Tibial artery (tissue), 4 donors: ENCODE measurements at regions not wholly inside any gene's neighbourhood (a gene's known extent, or its start where the extent isn't known, plus 50 kb on each side); places are given as distances from the start of the nearest gene placed in this dataset.

Experiments used
- DNase-seq, 2 donors: peaks; one replicate each; pipeline ENCODE4 v3.0.0-alpha.2; 2019
- H3K27ac ChIP-seq, 2 donors: fragments of 200-600 bp; sonication (generic) in 1 of 2; 1 replicate in 1 of 2; 2 replicates in 1 of 2; pipeline ENCODE4 v1.5.1; 2018 to 2019; ENCODE audit warnings: mild to moderate bottlenecking in 1 of 2
- H3K27me3 ChIP-seq, 2 donors: fragments of 200-600 bp; sonication (generic) in 1 of 2; one replicate each; pipeline versions ENCODE4 v1.5.1 to v1.6.0; 2016 to 2019
- H3K36me3 ChIP-seq, 3 donors: fragments of 200-600 bp; sonication (generic) in 2 of 3; one replicate each; pipeline ENCODE4 v1.5.1; 2016 to 2019; ENCODE audit warnings: mild to moderate bottlenecking in 2 of 3
- H3K4me1 ChIP-seq, 4 donors: fragments of 200-600 bp; sonication (generic) in 2 of 4; 1 replicate in 3 of 4; 2 replicates in 1 of 4; pipeline ENCODE4 v1.5.1; 2016 to 2019
- H3K4me3 ChIP-seq, 2 donors: fragments of 200-600 bp; sonication (generic) in 1 of 2; 1 replicate in 1 of 2; 2 replicates in 1 of 2; pipeline ENCODE4 v1.5.1; 2018 to 2019; ENCODE audit warnings: mild to moderate bottlenecking in 2 of 2
- H3K9me3 ChIP-seq, 3 donors: fragments of 200-600 bp; sonication (generic) in 1 of 3; one replicate each; pipeline ENCODE4 v1.5.1; 2016 to 2019
- intact Hi-C: fragments of 100-400 bp; cut with DNase I; formaldehyde crosslinking; loops from one replicate; pipeline ENCODE4 v1.15.0; 2023; ENCODE audit warnings: low total_unique reads
- TF ChIP-seq, protein P1 (sequence below), 2 experiments: fragments of 200-600 bp in 1 of 2; fragments of 450-650 bp in 1 of 2; IDR thresholded peaks; one replicate each; pipeline ENCODE4 v1.5.1; 2017 to 2019; ENCODE audit warnings: antibody characterized with exemption in 2 of 2, mild to moderate bottlenecking in 1 of 2, moderate library complexity in 1 of 2

DNA sequence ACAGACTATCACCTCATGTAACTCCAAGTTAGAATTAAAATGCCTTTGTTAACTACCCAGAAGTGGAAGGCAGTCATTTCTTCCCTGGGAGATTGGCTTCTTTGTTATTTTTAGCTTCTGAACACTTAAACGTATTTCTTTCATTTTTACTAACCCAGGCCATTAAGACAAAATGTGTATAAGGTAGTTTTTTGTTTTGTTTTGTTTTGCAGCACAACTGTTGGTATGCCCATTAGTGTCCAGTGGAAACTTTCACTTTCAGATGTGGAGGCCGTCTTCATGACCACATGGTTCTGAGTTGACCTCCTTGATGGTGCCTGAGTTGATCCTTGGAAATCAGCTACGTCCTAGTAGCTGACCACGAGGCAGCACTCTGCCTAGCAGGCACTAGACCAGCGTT lies 264.6 kb upstream of the ZNF608 start:
- H3K4me1 ChIP-seq: no peaks in the 10 kb centered on the region
- no peak overlapping the region for H3K4me3 ChIP-seq
- TF ChIP-seq, protein P1, sequence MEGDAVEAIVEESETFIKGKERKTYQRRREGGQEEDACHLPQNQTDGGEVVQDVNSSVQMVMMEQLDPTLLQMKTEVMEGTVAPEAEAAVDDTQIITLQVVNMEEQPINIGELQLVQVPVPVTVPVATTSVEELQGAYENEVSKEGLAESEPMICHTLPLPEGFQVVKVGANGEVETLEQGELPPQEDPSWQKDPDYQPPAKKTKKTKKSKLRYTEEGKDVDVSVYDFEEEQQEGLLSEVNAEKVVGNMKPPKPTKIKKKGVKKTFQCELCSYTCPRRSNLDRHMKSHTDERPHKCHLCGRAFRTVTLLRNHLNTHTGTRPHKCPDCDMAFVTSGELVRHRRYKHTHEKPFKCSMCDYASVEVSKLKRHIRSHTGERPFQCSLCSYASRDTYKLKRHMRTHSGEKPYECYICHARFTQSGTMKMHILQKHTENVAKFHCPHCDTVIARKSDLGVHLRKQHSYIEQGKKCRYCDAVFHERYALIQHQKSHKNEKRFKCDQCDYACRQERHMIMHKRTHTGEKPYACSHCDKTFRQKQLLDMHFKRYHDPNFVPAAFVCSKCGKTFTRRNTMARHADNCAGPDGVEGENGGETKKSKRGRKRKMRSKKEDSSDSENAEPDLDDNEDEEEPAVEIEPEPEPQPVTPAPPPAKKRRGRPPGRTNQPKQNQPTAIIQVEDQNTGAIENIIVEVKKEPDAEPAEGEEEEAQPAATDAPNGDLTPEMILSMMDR (IDR thresholded peaks at IDR 0.05): no peak
- no peak overlapping the region for H3K27ac ChIP-seq
- H3K27me3 ChIP-seq: no peaks in the 10 kb centered on the region
- intact Hi-C loops: no loop called here
- no peak for DNase-seq
- no peaks in the 10 kb centered on the region for H3K36me3 ChIP-seq
- H3K9me3 ChIP-seq: no peaks in the 10 kb centered on the region

DNA sequence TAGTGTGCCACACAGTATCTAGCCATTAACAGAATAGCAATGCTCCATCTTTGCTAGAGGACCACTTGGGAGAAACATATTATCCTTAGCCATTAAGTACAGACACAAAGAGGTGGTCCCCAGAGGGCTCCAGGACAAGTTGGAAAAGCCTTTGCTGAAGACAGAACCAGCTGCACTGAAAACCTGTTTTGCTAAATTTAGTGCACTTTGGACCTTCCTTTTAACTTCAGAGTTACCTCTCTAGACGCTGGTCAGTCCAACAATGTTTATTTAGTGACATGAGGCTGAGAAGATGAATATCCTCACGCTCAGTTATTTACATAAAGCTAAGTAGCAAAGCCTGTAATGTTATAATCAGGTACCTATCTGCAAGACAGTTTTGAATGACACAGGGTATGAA lies 265.0 kb upstream of the ZNF608 start:
- no peaks in the 10 kb centered on the region for H3K9me3 ChIP-seq
- no peak for DNase-seq
- TF ChIP-seq, protein P1 (IDR thresholded peaks at IDR 0.05): no peak
- H3K27ac ChIP-seq: no peak overlapping the region
- no peaks in the 10 kb centered on the region for H3K36me3 ChIP-seq
- intact Hi-C loops: no loop called here
- H3K27me3 ChIP-seq: no peaks in the 10 kb centered on the region
- no peaks in the 10 kb centered on the region for H3K4me1 ChIP-seq
- no peak overlapping the region for H3K4me3 ChIP-seq

DNA sequence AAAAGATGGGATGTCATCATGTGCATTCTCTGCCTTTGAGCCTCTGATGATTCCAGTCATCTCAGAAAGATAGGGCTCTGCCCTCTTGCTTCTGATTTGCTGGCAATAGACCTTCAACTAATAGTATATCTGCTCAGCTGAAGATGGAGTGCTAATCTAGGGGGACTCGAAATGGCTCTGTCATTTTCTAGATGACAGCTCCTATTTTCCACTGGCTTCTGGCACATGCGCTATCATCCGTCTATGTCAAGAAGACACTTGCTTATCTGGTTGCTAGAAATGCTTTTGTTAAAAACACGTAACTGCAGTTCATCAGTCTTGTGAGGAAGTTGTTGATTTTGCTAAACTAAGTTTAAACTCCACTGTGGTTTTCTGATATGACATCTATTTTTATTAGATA lies 265.5 kb upstream of the ZNF608 start:
- intact Hi-C loops: no loop called here
- Histone ChIP-seq H3K36me3 (no peaks in the 10 kb centered on the region), H3K27me3 (no peaks in the 10 kb centered on the region), H3K27ac (no peak overlapping the region), H3K4me3 (no peak overlapping the region), H3K4me1 (no peaks in the 10 kb centered on the region), H3K9me3 (no peaks in the 10 kb centered on the region)
- DNase-seq: no peak
- TF ChIP-seq, protein P1 (IDR thresholded peaks at IDR 0.05): no peak

DNA sequence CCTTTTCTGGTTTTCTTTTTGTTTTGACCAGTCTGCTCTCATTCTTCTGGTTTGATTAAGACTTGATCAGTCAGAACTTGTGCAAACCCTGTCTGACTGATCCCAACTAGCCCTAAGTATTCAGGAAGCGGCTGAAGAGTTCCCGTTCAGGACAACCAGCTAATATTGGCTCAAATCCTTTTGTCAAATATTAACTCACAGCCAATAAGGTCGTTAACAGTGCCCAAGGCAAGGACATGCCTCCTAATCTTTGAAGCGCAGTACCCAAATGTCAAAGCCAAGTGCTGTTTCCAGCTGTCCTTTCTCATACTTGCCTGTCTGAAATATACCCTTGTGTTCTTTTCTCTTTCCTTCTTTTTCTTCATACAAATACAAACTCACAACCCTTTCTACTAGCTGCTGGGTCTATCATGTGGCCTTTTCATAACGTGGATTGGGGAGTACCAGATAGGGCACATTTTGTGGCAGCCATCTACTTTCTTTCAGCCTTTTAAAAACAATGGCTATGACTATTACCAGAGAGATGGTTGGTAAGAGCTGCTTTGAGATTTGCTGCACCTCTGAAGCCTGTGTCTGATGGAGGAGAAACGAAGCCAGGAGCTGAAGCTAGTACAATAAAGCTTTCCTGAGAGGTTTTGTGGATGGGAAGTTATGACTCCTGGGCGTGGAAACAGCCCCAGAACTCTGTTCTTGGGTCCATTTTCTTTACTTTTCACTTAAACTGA lies 266.4 kb upstream of the ZNF608 start:
- TF ChIP-seq, protein P1 (IDR thresholded peaks at IDR 0.05): no peak
- Histone ChIP-seq H3K27me3 (no peaks in the 10 kb centered on the region), H3K4me1 (no peaks in the 10 kb centered on the region), H3K4me3 (no peak overlapping the region), H3K36me3 (no peaks in the 10 kb centered on the region), H3K27ac (no peak overlapping the region), H3K9me3 (no peaks in the 10 kb centered on the region)
- DNase-seq: no peak
- intact Hi-C loops: no loop called here

DNA sequence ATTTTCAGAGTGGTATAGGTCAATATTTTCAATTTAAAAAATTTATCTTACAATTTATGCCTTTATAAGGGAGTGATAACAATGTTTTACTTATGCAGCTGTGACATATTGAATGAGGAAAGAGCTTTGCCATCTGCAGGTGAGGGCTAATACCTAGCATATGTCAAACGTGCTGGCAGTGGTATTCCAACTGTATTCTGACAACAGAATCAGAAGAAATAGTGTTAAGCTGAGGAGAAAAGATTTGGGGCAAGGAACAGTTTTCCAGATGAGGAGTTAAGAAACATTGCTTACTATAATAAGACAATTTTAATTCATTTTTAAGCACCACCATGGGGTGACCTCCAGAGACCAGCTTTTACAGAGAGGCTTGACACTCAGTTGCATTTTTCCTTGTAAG lies 267.8 kb upstream of the ZNF608 start:
- Histone ChIP-seq H3K36me3 (no peaks in the 10 kb centered on the region), H3K9me3 (no peaks in the 10 kb centered on the region), H3K4me1 (no peaks in the 10 kb centered on the region), H3K4me3 (no peak overlapping the region), H3K27ac (no peak overlapping the region), H3K27me3 (no peaks in the 10 kb centered on the region)
- no peak for DNase-seq
- intact Hi-C loops: no loop called here
- TF ChIP-seq, protein P1 (IDR thresholded peaks at IDR 0.05): no peak

DNA sequence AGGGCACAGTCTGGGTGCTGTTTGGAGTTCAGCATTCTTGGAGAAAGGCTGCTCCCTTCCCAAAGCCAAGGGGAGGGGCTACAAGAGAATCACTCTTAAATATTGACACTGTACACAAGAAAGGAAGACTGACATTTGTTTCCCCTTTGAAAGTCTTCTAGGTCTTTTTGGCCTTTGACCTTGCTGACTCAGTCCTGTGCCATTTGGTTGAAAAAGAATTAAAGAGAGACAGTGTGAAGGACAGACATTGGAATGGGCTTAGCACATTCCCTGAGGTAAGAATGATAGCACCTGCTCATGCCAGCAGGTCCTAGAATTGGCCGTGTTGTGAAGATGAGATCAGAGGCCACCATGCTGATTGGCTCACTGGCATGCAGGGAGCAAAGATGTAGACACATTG lies 271.4 kb upstream of the ZNF608 start:
- TF ChIP-seq, protein P1 (IDR thresholded peaks at IDR 0.05): no peak
- intact Hi-C loops: no loop called here
- Histone ChIP-seq H3K27me3 (no peaks in the 10 kb centered on the region), H3K36me3 (no peaks in the 10 kb centered on the region), H3K4me1 (no peaks in the 10 kb centered on the region), H3K9me3 (no peaks in the 10 kb centered on the region), H3K27ac (no peak overlapping the region), H3K4me3 (no peak overlapping the region)
- no peak for DNase-seq
